Pancreas (tissue), 10 donors: ENCODE measurements at regions not wholly inside any gene's neighbourhood (a gene's known extent, or its start where the extent isn't known, plus 50 kb on each side); places are given as distances from the start of the nearest gene placed in this dataset.

Experiments
- ATAC-seq, 4 donors: fragments of 200-7000 bp; cut with Tn5 transposase; one replicate each; pipeline versions ENCODE4 v1.8.0 to v1.9.1; 2020; ENCODE audit warnings: mild to moderate bottlenecking in 4 of 4, moderate library complexity in 4 of 4
- DNase-seq, 6 donors: peaks; one replicate each; pipeline ENCODE4 v3.0.0-alpha.2; 2020
- FAIRE-seq: peaks from 2 replicates; lab custom pipeline; 2012; peaks lifted over from hg19 to GRCh38; lab: Jason Lieb, UNC
- H3K27ac ChIP-seq, 4 donors: fragments of 200-600 bp; sonication (generic); 1 replicate in 3 of 4; 2 replicates in 1 of 4; pipeline versions ENCODE4 v1.5.0 to v1.8.0; 2020
- H3K27me3 ChIP-seq, 4 donors: fragments of 200-600 bp; one replicate each; pipeline ENCODE4 v1.8.0; 2021
- H3K36me3 ChIP-seq, 3 donors: fragments of 200-600 bp; sonication (generic) in 1 of 3; one replicate each; pipeline versions ENCODE4 v1.5.0 to v1.8.0; 2020 to 2021
- H3K4me1 ChIP-seq, 3 donors: fragments of 200-600 bp; one replicate each; pipeline ENCODE4 v1.8.0; 2021
- H3K4me3 ChIP-seq, 4 donors: fragments of 200-600 bp; sonication (generic) in 2 of 4; one replicate each; pipeline versions ENCODE4 v1.5.0 to v1.8.0; 2020 to 2021
- H3K9me3 ChIP-seq, 4 donors: fragments of 200-600 bp; one replicate each; pipeline ENCODE4 v1.8.0; 2021
- CTCF ChIP-seq, 4 donors: fragments of 200-600 bp; sonication (generic) in 3 of 4; IDR thresholded peaks; one replicate each; pipeline versions ENCODE4 v1.5.0 to v1.8.0; 2021; ENCODE audit warnings: antibody characterized with exemption in 4 of 4
- WGBS, 2 donors: extraction: QIAGEN DNeasy Blood & Tissue Kit; methylation state at CpG; one replicate each; pipeline ENCODE4 v1.1.7; 2013; 5-methylcytosine and 5-hydroxymethylcytosine counted together
- intact Hi-C, 3 donors: fragments of 100-400 bp; cut with DNase I; formaldehyde crosslinking; loops; one replicate each; pipeline versions ENCODE4 v1.11.1 to v1.14.2; 2022
- donor health status: healthy with polysubstance abuse.
- donor health status: DM: no; HTN: no; CAD: no; lungs with moderate emphysema.
- donor health status: DM: no; HTN: no; CAD: no.
- donor health status: control.
- donor health status: control.
- donor health status: Bipolar disorder and iron deficiency.
- donor health status: DM: yes; HTN: yes; CAD: no.
- donor health status: DM: no; HTN: no; CAD: no.
- donor health status: DM: no; HTN: no; CAD: no.
- donor health status: DM: yes; HTN: yes; CAD: no.

- Histone ChIP-seq H3K27me3 (no peaks in the 10 kb centered on the region), H3K36me3 (no peaks in the 10 kb centered on the region), H3K4me3 (no peak overlapping the region), H3K4me1 (no peaks in the 10 kb centered on the region), H3K27ac (no peak overlapping the region), H3K9me3 (no peaks in the 10 kb centered on the region)
- ATAC-seq (no peak), DNase-seq (no peak), FAIRE-seq (no peak)
- TF ChIP-seq CTCF (IDR thresholded peaks at IDR 0.05): no peak
- WGBS, 2 donors: 47 to 51% methylated on average over 8 of the region's 8 CpGs
- intact Hi-C loops: no loop called here
These were observed 128.2 kb upstream of the GLI2 start for GRCh38 chr2:120607506-120607905.

- Histone ChIP-seq H3K4me3 (no peak overlapping the region), H3K27ac (no peak overlapping the region), H3K4me1 (no peaks in the 10 kb centered on the region), H3K36me3 (no peaks in the 10 kb centered on the region), H3K27me3 (no peaks in the 10 kb centered on the region), H3K9me3 (no peaks in the 10 kb centered on the region)
- no peak for TF ChIP-seq CTCF (IDR thresholded peaks at IDR 0.05)
- ATAC-seq: no peak
- WGBS, 2 donors: 85 to 95% methylated on average over 4 of the region's 4 CpGs
- intact Hi-C loops: no loop called here
- DNase-seq: no peak
- no peak for FAIRE-seq
These were observed 127.7 kb upstream of the GLI2 start for GRCh38 chr2:120607996-120608395.

- Histone ChIP-seq H3K27me3 (no peaks in the 10 kb centered on the region), H3K4me3 (no peak overlapping the region), H3K36me3 (no peaks in the 10 kb centered on the region), H3K4me1 (no peaks in the 10 kb centered on the region), H3K27ac (no peak overlapping the region), H3K9me3 (no peaks in the 10 kb centered on the region)
- TF ChIP-seq CTCF (IDR thresholded peaks at IDR 0.05): no peak
- WGBS, 2 donors: 76 to 77% methylated on average over 13 of the region's 13 CpGs
- ATAC-seq (no peak), DNase-seq (peak in 1 of 6 donors; percentile 15), FAIRE-seq (no peak)
- intact Hi-C loops: no loop called here
These were observed 125.8 kb upstream of the GLI2 start for GRCh38 chr2:120609826-120610395.

- no peak overlapping the region for H3K27ac ChIP-seq
- H3K27me3 ChIP-seq: no peaks in the 10 kb centered on the region
- WGBS, 2 donors: 67 to 74% methylated on average over 6 of the region's 6 CpGs
- H3K4me3 ChIP-seq: no peak overlapping the region
- no peak for TF ChIP-seq CTCF (IDR thresholded peaks at IDR 0.05)
- H3K4me1 ChIP-seq: no peaks in the 10 kb centered on the region
- FAIRE-seq (no peak), DNase-seq (peak in 1 of 6 donors; percentile 7), ATAC-seq (no peak)
- no peaks in the 10 kb centered on the region for H3K36me3 ChIP-seq
- intact Hi-C loops: no loop called here
- no peaks in the 10 kb centered on the region for H3K9me3 ChIP-seq
These were observed 124.7 kb upstream of the GLI2 start for GRCh38 chr2:120611016-120611415.

GRCh38 chr2:120611961-120612360 is 123.7 kb upstream of the GLI2 start:
- intact Hi-C loops: no loop called here
- no peaks in the 10 kb centered on the region for H3K4me1 ChIP-seq
- H3K9me3 ChIP-seq: no peaks in the 10 kb centered on the region
- no peak for DNase-seq
- H3K36me3 ChIP-seq: no peaks in the 10 kb centered on the region
- TF ChIP-seq CTCF (IDR thresholded peaks at IDR 0.05): no peak
- H3K4me3 ChIP-seq: no peak overlapping the region
- no peak overlapping the region for H3K27ac ChIP-seq
- no peak for ATAC-seq
- H3K27me3 ChIP-seq: no peaks in the 10 kb centered on the region
- no peak for FAIRE-seq
- WGBS, 2 donors: 74 to 84% methylated on average over 13 of the region's 13 CpGs
